Smooth muscle cell (in vitro differentiated cells): ENCODE measurements at regions not wholly inside any gene's neighbourhood (a gene's known extent, or its start where the extent isn't known, plus 50 kb on each side); places are given as distances from the start of the nearest gene placed in this dataset.

Source experiments
- DNase-seq: peaks from one replicate; lab custom pipeline; 2025; ENCODE audit not compliant: unreplicated experiment; lab: John Stamatoyannopoulos, UW
- H2AFZ ChIP-seq: fragments of 200-600 bp; sonication (generic); 2 replicates; pipeline ENCODE4 v1.6.0; 2016; ENCODE audit warnings: antibody characterized with exemption, low read depth, mild to moderate bottlenecking
- H3F3A ChIP-seq: fragments of 200-600 bp; sonication (generic); 2 replicates; pipeline ENCODE4 v1.6.0; 2017; ENCODE audit warnings: antibody characterized with exemption, low read depth
- H3K27ac ChIP-seq: fragments of 200-600 bp; sonication (generic); 2 replicates; pipeline ENCODE4 v1.5.1; 2016; ENCODE audit warnings: low read depth, mild to moderate bottlenecking
- H3K27me3 ChIP-seq: fragments of 200-600 bp; sonication (generic); 2 replicates; pipeline ENCODE4 v1.6.1; 2016; ENCODE audit warnings: low read depth, mild to moderate bottlenecking
- H3K36me3 ChIP-seq: fragments of 200-600 bp; sonication (generic); 2 replicates; pipeline ENCODE4 v1.5.1; 2016; ENCODE audit warnings: low read depth
- H3K4me1 ChIP-seq: fragments of 200-600 bp; sonication (generic); 2 replicates; pipeline ENCODE4 v1.5.1; 2016; ENCODE audit warnings: low read depth
- H3K4me2 ChIP-seq: fragments of 200-600 bp; sonication (generic); 2 replicates; pipeline ENCODE4 v1.6.0; 2016; ENCODE audit warnings: mild to moderate bottlenecking
- H3K4me3 ChIP-seq: fragments of 200-600 bp; sonication (generic); 2 replicates; pipeline ENCODE4 v1.5.1; 2016; ENCODE audit warnings: mild to moderate bottlenecking
- H3K79me2 ChIP-seq: fragments of 200-600 bp; sonication (generic); 2 replicates; pipeline ENCODE4 v1.6.0; 2016; ENCODE audit warnings: low read depth, mild to moderate bottlenecking
- H3K9ac ChIP-seq: fragments of 200-600 bp; sonication (generic); 2 replicates; pipeline ENCODE4 v1.6.0; 2016; ENCODE audit warnings: low read depth
- H3K9me3 ChIP-seq: fragments of 200-600 bp; sonication (generic); replicated peaks from 2 replicates; pipeline ENCODE4 v1.5.1; 2016; ENCODE audit warnings: low read depth
- H4K20me1 ChIP-seq: fragments of 200-600 bp; sonication (generic); 2 replicates; pipeline ENCODE4 v1.6.0; 2016; ENCODE audit warnings: low read depth
- WGBS: methylation state at CpG from one replicate; pipeline ENCODE4 v1.1.7; 2016; ENCODE audit warnings: low lambda C conversion rate; 5-methylcytosine and 5-hydroxymethylcytosine counted together
- TF ChIP-seq, protein P1 (sequence below): fragments of 200-600 bp; sonication (generic); IDR thresholded peaks from 2 replicates; pipeline ENCODE4 v1.5.1; 2017; ENCODE audit warnings: borderline replicate concordance, mild to moderate bottlenecking, antibody characterized with exemption; ENCODE audit not compliant: insufficient read depth, poor library complexity, severe bottlenecking

DNA sequence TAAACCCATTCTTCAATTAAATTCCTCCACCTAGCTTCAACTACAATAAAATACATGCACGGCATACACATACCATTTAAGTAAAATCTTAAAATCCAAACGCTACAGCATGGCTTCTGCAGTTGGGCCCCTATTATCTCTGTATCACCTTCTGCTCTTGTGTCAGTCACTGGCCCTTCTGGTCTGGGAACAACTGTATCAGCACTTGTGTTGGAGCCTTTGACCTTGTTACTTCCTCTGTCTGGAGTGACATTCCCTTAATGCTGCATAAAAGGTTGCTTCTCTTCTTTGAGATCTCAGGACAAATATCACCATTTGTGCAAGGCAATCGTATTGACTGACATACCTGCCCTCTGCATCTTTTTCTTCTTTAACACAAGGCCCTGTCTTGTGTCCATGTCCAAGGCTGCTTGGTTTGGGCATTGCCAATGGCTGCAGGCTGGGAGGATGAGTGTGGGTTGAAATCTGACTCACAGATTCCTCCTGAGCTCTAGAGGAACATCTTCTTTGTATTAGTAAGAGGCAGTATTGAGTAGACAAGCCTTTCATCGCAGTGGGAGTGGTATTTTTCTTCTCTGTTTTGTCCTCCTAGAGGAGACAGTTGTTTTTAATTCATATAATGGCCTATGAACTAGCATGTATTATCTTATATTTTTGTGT is 267.8 kb upstream of the TRIB2 start:
- TF ChIP-seq, protein P1, sequence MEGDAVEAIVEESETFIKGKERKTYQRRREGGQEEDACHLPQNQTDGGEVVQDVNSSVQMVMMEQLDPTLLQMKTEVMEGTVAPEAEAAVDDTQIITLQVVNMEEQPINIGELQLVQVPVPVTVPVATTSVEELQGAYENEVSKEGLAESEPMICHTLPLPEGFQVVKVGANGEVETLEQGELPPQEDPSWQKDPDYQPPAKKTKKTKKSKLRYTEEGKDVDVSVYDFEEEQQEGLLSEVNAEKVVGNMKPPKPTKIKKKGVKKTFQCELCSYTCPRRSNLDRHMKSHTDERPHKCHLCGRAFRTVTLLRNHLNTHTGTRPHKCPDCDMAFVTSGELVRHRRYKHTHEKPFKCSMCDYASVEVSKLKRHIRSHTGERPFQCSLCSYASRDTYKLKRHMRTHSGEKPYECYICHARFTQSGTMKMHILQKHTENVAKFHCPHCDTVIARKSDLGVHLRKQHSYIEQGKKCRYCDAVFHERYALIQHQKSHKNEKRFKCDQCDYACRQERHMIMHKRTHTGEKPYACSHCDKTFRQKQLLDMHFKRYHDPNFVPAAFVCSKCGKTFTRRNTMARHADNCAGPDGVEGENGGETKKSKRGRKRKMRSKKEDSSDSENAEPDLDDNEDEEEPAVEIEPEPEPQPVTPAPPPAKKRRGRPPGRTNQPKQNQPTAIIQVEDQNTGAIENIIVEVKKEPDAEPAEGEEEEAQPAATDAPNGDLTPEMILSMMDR: no peak

GRCh38 chr2:12451726-12452125 is 265.0 kb upstream of the TRIB2 start:
- Histone ChIP-seq H3K4me2 (peak overlapping the region; percentile 73), H2AFZ (peak overlapping the region; percentile 79), H3F3A (peaks cover 5% of the 10 kb centered on the region), H3K36me3 (no peaks in the 10 kb centered on the region), H3K4me3 (peak overlapping the region; percentile 1), H3K27me3 (no peaks in the 10 kb centered on the region), H3K79me2 (no peaks in the 10 kb centered on the region), H4K20me1 (no peaks in the 10 kb centered on the region), H3K9me3 (no peaks in the 10 kb centered on the region), H3K27ac (no peak overlapping the region), H3K4me1 (peaks cover 6% of the 10 kb centered on the region), H3K9ac (no peak overlapping the region)
- no peak for DNase-seq
- TF ChIP-seq, protein P1: no peak
- WGBS: 54% methylated on average over 5 of the region's 5 CpGs

More for the DNA sequence above, 267.8 kb upstream of the TRIB2 start:
- H3K4me1 ChIP-seq: no peaks in the 10 kb centered on the region
- DNase-seq: no peak
- H3K27me3 ChIP-seq: no peaks in the 10 kb centered on the region
- no peak overlapping the region for H2AFZ ChIP-seq
- no peak overlapping the region for H3K9ac ChIP-seq
- H3K4me3 ChIP-seq: no peak overlapping the region
- H3F3A ChIP-seq: peaks cover 5% of the 10 kb centered on the region
- H3K36me3 ChIP-seq: no peaks in the 10 kb centered on the region
- no peak overlapping the region for H3K4me2 ChIP-seq
- no peak overlapping the region for H3K27ac ChIP-seq
- no peaks in the 10 kb centered on the region for H3K9me3 ChIP-seq
- 91% methylated on average over 4 of the region's 4 CpGs for WGBS
- H4K20me1 ChIP-seq: no peaks in the 10 kb centered on the region
- H3K79me2 ChIP-seq: no peaks in the 10 kb centered on the region

- Histone ChIP-seq H3K4me2 (peak overlapping the region; percentile 73), H2AFZ (peak overlapping the region; percentile 79), H4K20me1 (no peaks in the 10 kb centered on the region), H3K9ac (no peak overlapping the region), H3F3A (peaks cover 8% of the 10 kb centered on the region), H3K27ac (no peak overlapping the region), H3K9me3 (no peaks in the 10 kb centered on the region), H3K79me2 (no peaks in the 10 kb centered on the region), H3K4me1 (peaks cover 7% of the 10 kb centered on the region), H3K36me3 (no peaks in the 10 kb centered on the region), H3K4me3 (peak overlapping the region; percentile 1), H3K27me3 (no peaks in the 10 kb centered on the region)
- TF ChIP-seq, protein P1: no peak
- no peak for DNase-seq
- WGBS: 41% methylated on average over 2 of the region's 2 CpGs
These were observed 264.6 kb upstream of the TRIB2 start for GRCh38 chr2:12452185-12452584.

GRCh38 chr2:12453731-12454130 is 263.0 kb upstream of the TRIB2 start:
- DNase-seq: no peak
- peaks cover 7% of the 10 kb centered on the region for H3K4me1 ChIP-seq
- H3K9me3 ChIP-seq: no peaks in the 10 kb centered on the region
- no peak overlapping the region for H3K27ac ChIP-seq
- TF ChIP-seq, protein P1: no peak
- peaks cover 8% of the 10 kb centered on the region for H3F3A ChIP-seq
- no peak overlapping the region for H3K4me2 ChIP-seq
- H4K20me1 ChIP-seq: no peaks in the 10 kb centered on the region
- H3K27me3 ChIP-seq: no peaks in the 10 kb centered on the region
- no peak overlapping the region for H3K4me3 ChIP-seq
- 90% methylated on average over 11 of the region's 11 CpGs for WGBS
- no peak overlapping the region for H2AFZ ChIP-seq
- H3K36me3 ChIP-seq: no peaks in the 10 kb centered on the region
- H3K79me2 ChIP-seq: no peaks in the 10 kb centered on the region
- no peak overlapping the region for H3K9ac ChIP-seq
